ENCODE measurements at regions not wholly inside any gene's neighbourhood (a gene's known extent, or its start where the extent isn't known, plus 50 kb on each side); places are given as distances from the start of the nearest gene placed in this dataset.

GRCh38 chr9:16128003-16128402 is 575.2 kb downstream of the CCDC171 start:
- no peak for DNase-seq (ENCODE audit: low read depth in 2 of 2, low spot score in 1 of 2)

DNA sequence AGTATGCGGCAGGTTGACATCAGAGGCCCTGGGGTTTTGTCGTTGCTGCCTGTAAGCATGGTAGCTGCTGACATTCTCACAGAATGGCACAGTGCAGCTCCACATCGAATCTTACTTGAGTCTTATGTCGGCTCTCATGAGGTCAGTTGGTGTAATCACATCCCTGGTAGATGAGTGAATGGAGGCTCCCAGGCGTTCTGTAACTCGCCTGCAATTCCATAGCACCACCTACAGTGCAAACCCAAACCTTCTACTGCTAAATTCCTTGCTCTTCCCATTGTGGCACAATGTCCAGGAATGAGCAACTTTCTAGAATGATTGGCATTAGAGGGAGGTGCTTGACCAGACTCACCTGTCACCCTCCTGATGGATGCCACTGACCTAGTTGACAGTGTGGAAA is 578.4 kb downstream of the CCDC171 start:
- DNase-seq (ENCODE audit: low read depth in 2 of 2, low spot score in 1 of 2) = no peak

DNA sequence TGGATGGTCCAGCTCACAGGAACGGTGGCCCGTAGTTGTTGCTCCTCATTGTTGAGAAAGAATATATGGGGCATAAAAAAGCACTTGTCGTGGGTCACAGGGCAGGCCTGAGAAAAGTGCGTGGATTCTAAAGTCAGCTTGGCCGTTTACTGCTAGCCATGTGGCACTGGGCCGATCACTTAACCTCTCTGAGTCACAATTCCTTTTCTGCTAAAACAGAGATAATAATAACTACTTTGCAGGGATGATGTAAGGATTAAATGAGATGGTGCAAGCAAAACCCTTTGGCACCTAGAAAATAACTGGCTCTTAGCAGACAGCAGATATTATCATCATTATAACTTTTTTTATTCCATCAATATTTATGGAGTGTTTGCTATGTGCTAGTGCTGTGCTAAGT is 579.7 kb downstream of the CCDC171 start:
- no peak for DNase-seq (ENCODE audit: low read depth in 2 of 2, low spot score in 1 of 2)

DNA sequence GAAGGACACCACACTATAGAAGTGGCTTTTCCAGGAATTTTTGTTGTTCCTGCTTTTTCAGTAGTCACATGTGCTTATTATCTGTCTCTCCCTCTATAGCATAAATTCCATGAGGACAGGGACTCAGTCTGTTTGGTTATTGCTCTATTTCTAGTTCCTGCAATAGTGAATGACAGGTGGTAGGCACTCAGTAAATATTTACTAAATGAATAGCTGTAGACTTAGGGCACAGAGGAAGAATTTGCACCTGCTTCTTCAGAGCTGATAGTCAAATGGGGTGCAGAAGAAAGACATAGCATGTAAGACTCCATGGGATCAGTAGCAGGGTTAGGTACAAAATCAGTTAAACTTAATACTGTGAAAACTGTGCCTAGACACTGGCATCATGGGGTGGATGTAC is 580.2 kb downstream of the CCDC171 start:
- no peak for DNase-seq (ENCODE audit: low read depth in 2 of 2, low spot score in 1 of 2)

- DNase-seq (ENCODE audit: low read depth in 2 of 2, low spot score in 1 of 2) = no peak
These were observed 580.8 kb downstream of the CCDC171 start for GRCh38 chr9:16133556-16134227.

DNA sequence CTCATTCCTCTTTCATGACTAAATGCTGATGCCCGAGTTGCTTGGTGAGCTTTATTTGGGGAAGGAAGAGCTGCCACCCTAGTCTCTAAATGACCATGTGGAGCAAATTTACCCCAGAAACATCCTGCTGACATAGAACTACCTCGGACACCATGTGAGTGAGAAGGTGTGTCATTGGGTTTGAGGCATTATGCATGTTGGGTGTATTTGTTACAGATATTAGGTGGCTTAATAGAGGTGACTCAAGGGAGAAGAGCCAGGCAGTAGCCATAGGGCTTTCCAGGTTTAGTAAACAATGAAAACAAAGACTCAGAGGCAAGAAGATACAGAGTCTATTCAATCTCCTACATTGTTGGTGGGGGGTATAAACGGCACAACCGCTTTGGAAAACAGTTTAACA is 581.5 kb downstream of the CCDC171 start:
- no peak for DNase-seq (ENCODE audit: low read depth in 2 of 2, low spot score in 1 of 2)

DNA sequence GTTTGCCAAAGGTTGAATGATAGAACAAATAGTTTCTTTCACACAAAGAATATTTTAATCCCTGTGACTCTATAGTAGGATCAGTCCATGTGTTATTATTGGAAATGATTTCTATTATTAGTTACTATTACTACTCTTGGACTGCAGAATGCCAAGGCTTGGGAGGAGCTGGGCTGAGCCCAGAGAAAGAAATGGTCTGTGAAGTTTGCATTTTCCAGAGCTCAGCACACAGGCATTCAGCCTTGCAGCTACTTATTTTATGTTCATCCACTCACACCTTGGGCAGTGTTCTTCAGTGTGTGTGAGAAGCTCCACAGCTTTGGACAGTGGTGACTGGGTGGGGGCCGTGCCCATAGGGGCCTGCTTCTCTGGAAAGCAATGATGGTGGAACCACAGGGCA is 583.1 kb downstream of the CCDC171 start:
- DNase-seq (ENCODE audit: low read depth in 2 of 2, low spot score in 1 of 2) = no peak

- DNase-seq (ENCODE audit: low read depth in 2 of 2, low spot score in 1 of 2) = no peak
These were observed 583.6 kb downstream of the CCDC171 start for GRCh38 chr9:16136451-16136850.

- no peak for DNase-seq (ENCODE audit: low read depth in 2 of 2, low spot score in 1 of 2)
These were observed 584.1 kb downstream of the CCDC171 start for GRCh38 chr9:16136961-16137360.

DNA sequence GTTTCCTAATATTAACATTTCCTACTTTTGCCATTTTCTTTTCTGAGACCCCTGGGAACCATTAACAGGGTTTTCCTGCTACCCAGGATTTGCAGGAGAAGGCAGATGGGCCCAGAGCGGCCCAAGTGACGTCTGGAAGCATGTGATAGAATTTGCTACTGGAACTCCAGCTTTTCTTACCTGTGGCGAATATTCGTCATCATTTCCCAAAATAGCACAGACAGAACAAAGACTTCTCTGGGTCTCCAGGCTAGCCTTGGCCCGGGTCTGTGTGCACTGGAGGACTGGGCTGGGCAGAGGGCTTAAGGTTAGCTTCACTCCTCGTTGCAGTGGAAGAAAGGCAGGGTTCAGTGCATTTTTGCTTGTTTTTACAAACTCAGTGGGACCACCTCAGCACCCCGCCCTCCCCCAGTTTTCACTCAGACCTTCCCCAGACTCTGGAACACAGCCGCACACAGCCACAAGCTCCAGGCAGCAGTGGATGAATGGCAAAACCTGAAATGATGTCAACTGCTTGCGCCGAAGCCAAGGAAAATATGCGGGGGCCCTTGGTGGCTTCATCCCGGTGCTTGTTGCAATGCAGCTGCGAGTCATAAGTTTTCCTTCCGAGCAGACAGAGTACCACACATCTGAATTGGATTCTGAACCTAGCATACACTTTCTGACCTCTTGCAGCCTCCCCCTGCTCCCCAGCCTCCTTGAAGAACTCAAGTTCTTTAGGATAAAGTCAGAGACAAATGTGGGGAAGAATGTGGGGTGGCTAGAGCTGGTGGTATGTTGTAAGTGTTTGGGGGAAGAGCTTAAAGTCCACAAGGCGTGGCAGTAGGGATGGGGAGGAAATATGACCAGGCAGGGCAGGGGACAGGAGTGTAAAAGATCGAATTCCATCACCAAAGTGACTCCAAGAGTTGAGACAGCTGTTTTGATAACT is 586.0 kb downstream of the CCDC171 start:
- DNase-seq (ENCODE audit: low read depth in 2 of 2, low spot score in 1 of 2) = no peak

DNA sequence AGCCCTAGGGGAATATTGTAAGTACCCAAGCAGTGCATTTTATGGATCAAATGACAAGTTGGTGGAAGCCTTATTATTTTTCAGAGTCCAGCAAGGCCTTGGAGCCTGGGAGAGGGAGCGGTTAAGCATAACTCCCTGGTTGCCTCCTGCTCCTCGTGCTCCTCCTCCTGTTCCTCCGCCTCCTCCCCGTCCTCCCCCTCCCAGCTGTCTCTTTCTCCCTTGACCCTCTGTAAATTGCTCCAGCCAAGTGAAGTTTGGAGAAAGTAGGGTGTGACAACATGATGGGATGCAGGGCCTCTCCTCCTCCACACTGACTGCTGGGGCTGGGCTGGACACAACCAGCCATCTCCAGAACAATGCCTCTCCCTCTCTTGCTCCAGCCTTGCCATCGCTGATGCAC is 586.9 kb downstream of the CCDC171 start:
- no peak for DNase-seq (ENCODE audit: low read depth in 2 of 2, low spot score in 1 of 2)

DNA sequence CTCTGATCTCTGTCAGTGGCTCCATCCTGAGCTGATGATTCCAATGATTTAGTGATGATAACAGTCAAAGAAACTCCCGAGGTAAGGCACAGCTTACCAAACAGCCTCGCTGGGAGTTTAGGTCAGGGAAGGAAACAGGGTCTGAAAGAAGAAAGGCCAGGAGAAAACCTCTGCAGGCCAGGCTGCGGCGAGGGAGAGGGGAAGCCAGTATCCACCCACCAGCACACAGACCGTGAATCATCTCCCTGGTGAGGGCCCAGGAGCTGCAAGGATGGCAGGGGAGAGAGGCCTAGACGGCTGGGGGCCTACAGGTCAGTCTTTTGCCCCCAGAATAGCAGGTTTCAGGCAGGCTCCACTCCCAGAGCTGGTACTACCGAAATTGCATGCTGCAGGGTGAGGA is 590.5 kb downstream of the CCDC171 start:
- DNase-seq (ENCODE audit: low read depth in 2 of 2, low spot score in 1 of 2) = no peak

DNA sequence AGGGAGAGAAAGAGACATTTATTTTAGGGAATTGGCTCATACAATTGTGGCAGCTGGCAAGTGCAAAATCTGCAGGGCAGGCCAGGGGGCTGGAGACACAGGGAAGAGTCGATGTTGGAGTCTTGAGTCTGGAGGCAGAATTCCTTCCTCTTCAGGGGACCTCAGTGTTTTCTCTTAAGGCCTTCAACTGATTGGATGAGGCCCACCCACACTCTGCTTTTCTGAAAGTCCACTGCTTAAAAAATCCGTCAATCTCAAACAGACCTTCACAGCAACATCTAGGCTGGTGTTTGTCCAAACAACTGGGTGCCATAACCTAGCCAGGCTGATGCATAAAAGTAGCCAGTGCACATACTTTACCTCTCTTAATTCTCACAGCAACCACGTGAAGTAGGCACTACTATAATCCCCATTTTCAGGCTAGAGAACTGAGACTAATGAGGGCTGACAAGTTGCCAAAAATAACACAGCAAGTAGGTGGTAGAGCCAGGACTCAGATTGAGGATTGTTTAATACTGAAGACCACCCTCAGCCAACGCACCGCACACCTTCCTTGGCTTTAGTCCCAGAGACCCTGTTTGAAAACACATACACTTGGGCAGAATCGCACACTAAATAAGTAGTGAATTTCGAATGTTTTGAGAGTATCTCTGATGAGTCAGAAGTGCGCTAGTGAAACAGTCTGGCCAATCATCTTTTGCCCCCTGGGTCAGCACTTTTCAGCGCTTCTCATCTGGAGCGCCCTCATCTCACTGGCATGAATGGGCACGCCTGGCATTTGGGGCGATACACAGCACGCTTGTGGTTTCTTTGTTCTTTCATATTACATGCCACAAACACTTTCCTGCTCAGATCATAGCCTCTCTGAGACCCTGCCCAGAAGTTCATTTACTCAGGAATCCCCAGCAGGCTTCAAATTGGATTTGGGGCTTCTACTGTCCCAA is 591.4 kb downstream of the CCDC171 start:
- no peak for DNase-seq (ENCODE audit: low read depth in 2 of 2, low spot score in 1 of 2)

DNA sequence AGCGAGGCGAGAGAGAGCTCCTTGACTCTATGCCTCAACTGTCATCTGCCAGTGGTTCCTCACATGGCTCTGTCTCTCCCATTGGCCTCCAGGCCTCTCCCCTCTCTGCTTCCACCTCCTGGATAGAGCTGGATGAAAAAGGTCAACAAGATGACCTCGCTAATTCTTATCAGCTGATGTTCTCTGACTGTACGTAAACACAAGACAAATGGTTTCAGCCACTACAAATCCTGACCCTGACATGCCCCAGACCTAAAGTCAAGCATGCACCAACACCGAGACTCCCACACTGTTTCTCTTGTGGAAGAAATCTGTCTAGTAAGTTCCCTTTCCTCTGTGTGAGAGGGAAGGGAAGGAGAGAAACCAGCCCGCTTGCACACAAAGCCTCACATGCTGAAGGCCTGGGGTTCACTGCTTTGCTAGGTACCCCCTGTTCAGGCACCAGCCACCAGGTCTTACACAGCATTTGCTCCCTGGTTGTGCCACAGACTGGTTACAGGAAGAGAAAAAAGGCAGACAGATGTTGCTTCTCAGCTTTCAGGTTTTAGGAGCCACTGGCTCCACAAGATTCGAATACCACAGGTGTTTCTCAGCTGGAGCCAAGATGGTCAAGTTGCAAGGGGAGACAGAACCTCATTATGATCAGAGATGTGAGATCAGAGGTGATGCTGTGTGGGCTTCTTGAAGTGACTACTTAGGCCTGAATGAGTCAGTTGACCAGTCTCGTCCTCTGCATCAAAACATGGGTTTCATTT is 592.5 kb downstream of the CCDC171 start:
- DNase-seq (ENCODE audit: low read depth in 2 of 2, low spot score in 1 of 2) = no peak

DNA sequence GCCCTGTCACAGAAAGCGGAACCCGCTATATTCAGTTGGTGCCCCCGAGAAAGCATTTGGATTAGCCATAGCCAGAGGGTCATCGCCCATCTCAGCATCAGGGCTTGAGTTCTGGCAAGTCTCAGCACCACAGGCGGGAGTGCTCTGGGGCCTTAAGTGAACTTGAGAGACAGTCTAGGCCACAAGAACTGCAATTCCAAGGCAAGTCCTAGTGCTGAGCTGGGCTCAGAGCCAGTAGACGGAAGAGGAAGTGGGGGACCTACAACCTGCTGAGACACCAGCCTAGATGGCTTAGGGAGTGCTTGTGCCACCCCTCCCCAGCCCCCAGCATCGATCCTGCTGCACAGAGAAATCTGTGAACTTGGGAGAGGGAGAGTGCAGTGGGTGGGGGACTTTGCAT is 594.9 kb downstream of the CCDC171 start:
- DNase-seq (ENCODE audit: low read depth in 2 of 2, low spot score in 1 of 2) = no peak

DNA sequence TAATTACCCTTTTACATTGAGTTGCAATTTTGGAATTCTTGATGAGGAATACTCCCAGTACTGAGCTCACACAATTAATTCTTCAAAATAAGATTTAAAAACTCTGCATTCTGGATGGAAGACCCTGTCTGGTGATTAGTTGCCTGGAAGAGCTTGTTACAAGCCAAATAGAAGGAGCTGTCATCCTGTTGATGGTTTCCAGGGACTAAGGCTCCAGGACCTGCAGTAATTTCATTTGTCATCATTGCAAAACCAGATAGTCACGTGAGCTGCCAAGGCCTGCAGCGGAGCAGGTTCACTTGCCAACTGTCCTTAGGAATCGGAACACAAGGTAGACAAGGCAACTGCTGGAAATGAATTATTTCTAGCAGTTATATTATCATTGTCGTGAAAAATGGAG is 597.7 kb downstream of the CCDC171 start:
- DNase-seq (ENCODE audit: low read depth in 2 of 2, low spot score in 1 of 2) = no peak

GRCh38 chr9:16150938-16151650 is 598.3 kb downstream of the CCDC171 start:
- DNase-seq (ENCODE audit: low read depth in 2 of 2, low spot score in 1 of 2) = no peak

DNA sequence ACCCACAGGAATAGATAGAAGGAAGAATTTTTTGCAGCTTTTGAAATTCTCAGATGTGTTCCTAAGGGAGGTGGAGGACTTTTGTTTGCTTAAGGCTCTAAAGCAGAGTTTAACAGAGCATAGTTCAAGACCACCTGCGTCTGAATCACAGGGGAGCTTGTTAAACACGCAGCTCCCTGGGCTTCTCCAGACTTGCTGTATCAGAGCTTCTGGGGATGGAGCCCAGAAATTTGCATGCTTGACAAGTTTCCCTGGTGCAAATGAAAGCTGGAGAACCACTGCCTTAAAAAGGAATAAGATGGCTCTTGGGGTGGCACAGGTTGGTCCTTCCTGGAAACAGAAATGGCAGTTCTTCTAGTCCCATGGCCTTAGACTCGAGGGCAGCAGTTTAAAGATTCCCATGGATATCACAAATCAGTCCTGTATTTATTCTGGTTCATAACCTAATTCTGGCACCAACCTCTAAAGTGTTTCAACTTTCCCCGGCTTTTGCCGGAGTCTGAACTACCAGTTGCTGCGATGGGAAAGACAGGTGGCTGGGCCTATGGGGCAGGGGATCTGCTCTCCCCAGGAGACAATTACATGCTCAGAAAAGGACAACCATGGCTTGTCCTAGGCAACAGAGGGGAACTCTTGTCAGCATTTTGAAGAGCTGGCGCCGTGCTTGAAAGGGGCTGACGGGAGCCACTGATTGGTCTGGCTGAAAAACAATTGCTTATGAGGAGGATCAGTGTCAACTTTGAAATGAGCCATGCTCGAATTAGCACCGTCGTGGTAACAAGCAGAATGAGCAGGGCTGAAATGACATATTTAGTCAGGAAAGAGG is 599.6 kb downstream of the CCDC171 start:
- no peak for DNase-seq (ENCODE audit: low read depth in 2 of 2, low spot score in 1 of 2)

- no peak for DNase-seq (ENCODE audit: low read depth in 2 of 2, low spot score in 1 of 2)
These were observed 600.4 kb downstream of the CCDC171 start for GRCh38 chr9:16153221-16153620.

Measured in stimulated activated CD8-positive, alpha-beta memory T cell treated with anti-CD3 and anti-CD28 coated beads, Interleukin-4, amount 100 ng/mL, for 4 hours (primary cell).